SK-N-SH (cell line): ENCODE measurements at regions not wholly inside any gene's neighbourhood (a gene's known extent, or its start where the extent isn't known, plus 50 kb on each side); places are given as distances from the start of the nearest gene placed in this dataset.

Source experiments
- CTCF ChIA-PET: fragments of 300-600, 350-600 bp; formaldehyde crosslinking; extraction: SDS; loops from one replicate; lab custom pipeline; 2021; lab: Yijun Ruan, JAX
- POLR2A ChIA-PET: fragments of 350-600 bp; sonication (Branson Sonifier 250); formaldehyde crosslinking; extraction: SDS; loops from one replicate; lab custom pipeline; 2020; ENCODE audit warnings: antibody characterized with exemption, inconsistent platforms; lab: Yijun Ruan, JAX
- DNase-seq: peaks from one replicate; pipeline ENCODE4 v3.0.0; 2012
- H2AFZ ChIP-seq: fragments of 200-600 bp; sonication (generic); 2 replicates; pipeline ENCODE4 v1.8.1; 2016; ENCODE audit warnings: antibody characterized with exemption, mild to moderate bottlenecking, low read depth
- H3F3A ChIP-seq: fragments of 200-600 bp; sonication (generic); replicated peaks from 2 replicates; pipeline ENCODE3; 2016; ENCODE audit warnings: antibody characterized with exemption, mild to moderate bottlenecking; ENCODE audit not compliant: insufficient read depth
- H3K27ac ChIP-seq, 2 experiments: fragments of 200-500 bp in 1 of 2; fragments of 200-600 bp in 1 of 2; sonication (Bioruptor generic) in 1 of 2; sonication (generic), shearing (Covaris generic) in 1 of 2; 2 replicates each; pipeline versions ENCODE4 v1.5.1 to v1.6.1; 2014 to 2016; ENCODE audit warnings: low read depth in 2 of 2, inconsistent platforms in 1 of 2, low read length in 1 of 2, mild to moderate bottlenecking in 1 of 2, mixed read lengths in 1 of 2
- H3K27me3 ChIP-seq: fragments of 200-600 bp; sonication (generic), shearing (Covaris generic); 2 replicates; pipeline ENCODE4 v1.6.1; 2016; ENCODE audit warnings: mixed run types; ENCODE audit not compliant: insufficient read depth
- H3K36me3 ChIP-seq, 2 experiments: fragments of 200-500 bp in 1 of 2; fragments of 200-600 bp in 1 of 2; sonication (Bioruptor generic) in 1 of 2; sonication (generic) in 1 of 2; replicated peaks in 1 of 2; 2 replicates each; pipeline versions ENCODE3 to v1.5.1; 2014 to 2016; ENCODE audit warnings: low read length in 1 of 2, mild to moderate bottlenecking in 1 of 2; ENCODE audit not compliant: insufficient read depth in 2 of 2, control insufficient read depth in 1 of 2
- H3K4me1 ChIP-seq, 2 experiments: fragments of 200-500 bp in 1 of 2; fragments of 200-600 bp in 1 of 2; sonication (Bioruptor generic) in 1 of 2; sonication (generic), shearing (Covaris generic) in 1 of 2; 2 replicates each; pipeline versions ENCODE4 v1.5.1 to v1.6.1; 2014 to 2016; ENCODE audit warnings: low read depth in 1 of 2, low read length in 1 of 2, mixed run types in 1 of 2; ENCODE audit not compliant: insufficient read depth in 2 of 2, control insufficient read depth in 1 of 2
- H3K4me2 ChIP-seq: fragments of 200-600 bp; sonication (generic), shearing (Covaris generic); 2 replicates; pipeline ENCODE4 v1.6.1; 2017; ENCODE audit warnings: mixed run types
- H3K4me3 ChIP-seq, 2 experiments: fragments of 200-500 bp in 1 of 2; fragments of 200-600 bp in 1 of 2; sonication (Bioruptor generic) in 1 of 2; sonication (generic), shearing (Covaris generic) in 1 of 2; 2 replicates each; pipeline versions ENCODE4 v1.5.1 to v1.8.1; 2014 to 2016; ENCODE audit warnings: low read depth in 2 of 2, inconsistent platforms in 1 of 2, low read length in 1 of 2, mild to moderate bottlenecking in 1 of 2, mixed read lengths in 1 of 2, moderate library complexity in 1 of 2
- H3K79me2 ChIP-seq: fragments of 200-600 bp; sonication (generic); 2 replicates; pipeline ENCODE4 v1.8.1; 2017; ENCODE audit warnings: mild to moderate bottlenecking; ENCODE audit not compliant: insufficient read depth
- H3K9ac ChIP-seq: fragments of 200-600 bp; sonication (generic); 2 replicates; pipeline ENCODE4 v1.6.1; 2017; ENCODE audit warnings: mixed run types
- H3K9me2 ChIP-seq: fragments of 200-600 bp; sonication (generic); 2 replicates; pipeline ENCODE4 v1.6.1; 2017; ENCODE audit warnings: mixed run types
- H3K9me3 ChIP-seq: fragments of 200-600 bp; sonication (generic); 2 replicates; pipeline ENCODE4 v1.6.1; 2017; ENCODE audit warnings: mixed run types, mild to moderate bottlenecking, moderate library complexity
- H4K20me1 ChIP-seq: fragments of 200-600 bp; sonication (generic); 2 replicates; pipeline ENCODE4 v1.6.1; 2017; ENCODE audit warnings: mild to moderate bottlenecking, mixed run types; ENCODE audit not compliant: insufficient read depth
- EP300 ChIP-seq, 2 experiments: IDR thresholded peaks; 2 replicates each; pipeline versions ENCODE4 v1.4.0 to v1.6.1; 2012; ENCODE audit warnings: borderline replicate concordance in 1 of 2, low read depth in 1 of 2, low read length in 1 of 2
- EZH2phosphoT487 ChIP-seq: fragments of 200-600 bp; sonication (generic); IDR thresholded peaks from 2 replicates; pipeline ENCODE4 v1.6.1; 2017; ENCODE audit warnings: low read depth, mixed run types, mild to moderate bottlenecking, antibody characterized with exemption, moderate library complexity, borderline replicate concordance
- FOSL2 ChIP-seq: IDR thresholded peaks from 2 replicates; pipeline ENCODE4 v1.4.0; 2012; ENCODE audit warnings: low read depth, mild to moderate bottlenecking, moderate library complexity, borderline replicate concordance
- FOXJ3 ChIP-seq: sonication (generic); formaldehyde crosslinking; IDR thresholded peaks from 2 replicates; pipeline ENCODE4 v1.5.1; 2020; ENCODE audit warnings: mild to moderate bottlenecking, missing genetic modification reagents
- MAX ChIP-seq: IDR thresholded peaks from 2 replicates; pipeline ENCODE4 v1.4.0; 2012; ENCODE audit warnings: low read depth
- MXI1 ChIP-seq: IDR thresholded peaks from 2 replicates; pipeline ENCODE4 v1.6.1; 2012; ENCODE audit warnings: mild to moderate bottlenecking, low read depth, low read length, improper control_type of control experiment
- NRF1 ChIP-seq: IDR thresholded peaks from 2 replicates; pipeline ENCODE4 v1.6.1; 2012; ENCODE audit warnings: low read depth, mild to moderate bottlenecking, low read length
- POLR2AphosphoS5 ChIP-seq: IDR thresholded peaks from 2 replicates; pipeline ENCODE4 v1.6.1; 2012; ENCODE audit warnings: low read depth, low read length
- RAD21 ChIP-seq: IDR thresholded peaks from 2 replicates; pipeline ENCODE4 v1.6.1; 2012; ENCODE audit warnings: mild to moderate bottlenecking, low read length
- RFX5 ChIP-seq: IDR thresholded peaks from 2 replicates; pipeline ENCODE4 v1.6.1; 2012; ENCODE audit warnings: mild to moderate bottlenecking, improper control_type of control experiment, low read length
- SIN3A ChIP-seq: IDR thresholded peaks from 2 replicates; pipeline ENCODE4 v1.6.1; 2012; ENCODE audit warnings: low read depth, mild to moderate bottlenecking, low read length, moderate library complexity, borderline replicate concordance
- SMC3 ChIP-seq: IDR thresholded peaks from 2 replicates; pipeline ENCODE4 v1.6.1; 2012; ENCODE audit warnings: low read depth, low read length, improper control_type of control experiment
- TAF1 ChIP-seq: IDR thresholded peaks from 2 replicates; pipeline ENCODE4 v1.6.1; 2012; ENCODE audit warnings: low read depth, mild to moderate bottlenecking, low read length, moderate library complexity, borderline replicate concordance
- TCF12 ChIP-seq: IDR thresholded peaks from 2 replicates; pipeline ENCODE4 v1.4.0; 2012
- TEAD4 ChIP-seq: IDR thresholded peaks from 2 replicates; pipeline ENCODE4 v1.4.0; 2012; ENCODE audit warnings: mild to moderate bottlenecking, borderline replicate concordance; ENCODE audit not compliant: insufficient read depth
- YY1 ChIP-seq: IDR thresholded peaks from 2 replicates; pipeline ENCODE4 v1.4.0; 2012; ENCODE audit warnings: low read depth, mild to moderate bottlenecking
- ZBTB33 ChIP-seq: IDR thresholded peaks from 2 replicates; pipeline ENCODE4 v1.4.0; 2012; ENCODE audit warnings: low read depth, borderline replicate concordance
- WGBS: methylation state at CpG from one replicate; pipeline ENCODE4 v1.1.6; 2017; ENCODE audit warnings: low lambda C conversion rate; 5-methylcytosine and 5-hydroxymethylcytosine counted together
- TF ChIP-seq, protein P1 (sequence below): fragments of 150-350 bp; IDR thresholded peaks from 2 replicates; pipeline ENCODE4 v1.6.1; 2017; ENCODE audit warnings: antibody characterized with exemption, low read length, low read depth, borderline replicate concordance
- TF ChIP-seq, protein P2 (sequence below): fragments of 150-350 bp; IDR thresholded peaks from 2 replicates; pipeline ENCODE4 v1.6.1; 2016; ENCODE audit warnings: mild to moderate bottlenecking, low read depth, low read length
- TF ChIP-seq, protein P3 (sequence below): IDR thresholded peaks from 2 replicates; pipeline ENCODE4; 2012

DNA sequence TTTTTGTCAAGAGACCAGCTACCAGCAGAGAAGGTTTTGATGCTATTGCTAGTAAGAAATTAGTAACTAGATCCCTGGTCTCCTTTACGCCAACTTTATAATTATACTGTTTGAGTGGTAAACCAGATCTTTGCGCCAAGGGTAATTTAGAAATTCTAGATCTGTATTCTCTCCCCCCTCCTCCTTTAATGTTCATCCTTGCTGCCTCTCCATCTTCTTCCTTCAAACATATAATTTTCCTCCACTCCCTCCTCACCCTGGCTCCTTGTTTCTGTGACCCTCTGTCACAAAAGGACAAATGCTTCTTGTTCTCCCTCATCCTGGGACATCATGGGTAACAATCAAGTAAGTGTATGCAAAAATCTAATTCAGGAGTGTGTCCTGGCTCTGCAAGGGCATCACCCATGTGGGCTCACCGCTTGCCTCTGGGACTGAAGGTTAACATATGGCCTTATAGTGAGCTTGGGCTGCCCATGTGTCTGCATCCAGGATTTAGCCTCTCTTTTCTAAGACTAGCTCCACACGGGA is 121.2 kb downstream of the BAMBI start:
- Histone ChIP-seq H3F3A (no peaks in the 10 kb centered on the region), H3K9me3 (no peaks in the 10 kb centered on the region), H3K9ac (no peak overlapping the region), H4K20me1 (no peaks in the 10 kb centered on the region), H3K27me3 (no peaks in the 10 kb centered on the region), H3K36me3 (no peaks in the 10 kb centered on the region), H3K27ac (no peak overlapping the region), H3K4me1 (peaks cover 4 to 13% of the 10 kb centered on the region in 2 experiments; a peak in 2 of 4 replicates), H3K4me3 (0 out of 4 replicates have a peak overlapping the region, but pooled peaks of 1 of the 2 experiments have one; percentile 17), H2AFZ (no peak overlapping the region), H3K79me2 (no peaks in the 10 kb centered on the region), H3K4me2 (no peak overlapping the region), H3K9me2 (no peaks in the 10 kb centered on the region)
- WGBS = 92% methylated on average over 4 of the region's 4 CpGs
- ChIA-PET POLR2A (no interaction called here), CTCF (interaction anchor here (1.1 kb wide), 1 partner anchor 8 kb away, joined by 4 read pairs; no protein-coding TSS in a partner anchor)
- no peak for TF ChIP-seq TEAD4
- no peak for TF ChIP-seq EZH2phosphoT487
- TF ChIP-seq SMC3 = no peak
- TF ChIP-seq FOXJ3 (CRISPR knock-in tag) = no peak
- TF ChIP-seq MAX = no peak
- TF ChIP-seq FOSL2 = no peak
- TF ChIP-seq, protein P1, sequence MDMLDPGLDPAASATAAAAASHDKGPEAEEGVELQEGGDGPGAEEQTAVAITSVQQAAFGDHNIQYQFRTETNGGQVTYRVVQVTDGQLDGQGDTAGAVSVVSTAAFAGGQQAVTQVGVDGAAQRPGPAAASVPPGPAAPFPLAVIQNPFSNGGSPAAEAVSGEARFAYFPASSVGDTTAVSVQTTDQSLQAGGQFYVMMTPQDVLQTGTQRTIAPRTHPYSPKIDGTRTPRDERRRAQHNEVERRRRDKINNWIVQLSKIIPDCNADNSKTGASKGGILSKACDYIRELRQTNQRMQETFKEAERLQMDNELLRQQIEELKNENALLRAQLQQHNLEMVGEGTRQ = no peak
- TF ChIP-seq TCF12 = no peak
- TF ChIP-seq, protein P2, sequence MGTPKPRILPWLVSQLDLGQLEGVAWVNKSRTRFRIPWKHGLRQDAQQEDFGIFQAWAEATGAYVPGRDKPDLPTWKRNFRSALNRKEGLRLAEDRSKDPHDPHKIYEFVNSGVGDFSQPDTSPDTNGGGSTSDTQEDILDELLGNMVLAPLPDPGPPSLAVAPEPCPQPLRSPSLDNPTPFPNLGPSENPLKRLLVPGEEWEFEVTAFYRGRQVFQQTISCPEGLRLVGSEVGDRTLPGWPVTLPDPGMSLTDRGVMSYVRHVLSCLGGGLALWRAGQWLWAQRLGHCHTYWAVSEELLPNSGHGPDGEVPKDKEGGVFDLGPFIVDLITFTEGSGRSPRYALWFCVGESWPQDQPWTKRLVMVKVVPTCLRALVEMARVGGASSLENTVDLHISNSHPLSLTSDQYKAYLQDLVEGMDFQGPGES = no peak
- TF ChIP-seq NRF1 = no peak
- no peak for TF ChIP-seq ZBTB33
- no peak for TF ChIP-seq MXI1
- no peak for TF ChIP-seq POLR2AphosphoS5
- TF ChIP-seq, protein P3, sequence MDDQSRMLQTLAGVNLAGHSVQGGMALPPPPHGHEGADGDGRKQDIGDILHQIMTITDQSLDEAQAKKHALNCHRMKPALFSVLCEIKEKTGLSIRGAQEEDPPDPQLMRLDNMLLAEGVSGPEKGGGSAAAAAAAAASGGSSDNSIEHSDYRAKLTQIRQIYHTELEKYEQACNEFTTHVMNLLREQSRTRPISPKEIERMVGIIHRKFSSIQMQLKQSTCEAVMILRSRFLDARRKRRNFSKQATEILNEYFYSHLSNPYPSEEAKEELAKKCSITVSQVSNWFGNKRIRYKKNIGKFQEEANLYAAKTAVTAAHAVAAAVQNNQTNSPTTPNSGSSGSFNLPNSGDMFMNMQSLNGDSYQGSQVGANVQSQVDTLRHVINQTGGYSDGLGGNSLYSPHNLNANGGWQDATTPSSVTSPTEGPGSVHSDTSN = no peak
- TF ChIP-seq RFX5 = no peak
- TF ChIP-seq RAD21 = no peak
- TF ChIP-seq EP300 (IDR thresholded peaks at IDR 0.05; ENCODE audit: borderline replicate concordance in 1 of 2, low read depth in 1 of 2, low read length in 1 of 2) = no peak
- no peak for TF ChIP-seq TAF1
- TF ChIP-seq YY1 = no peak
- no peak for TF ChIP-seq SIN3A
- DNase-seq = no peak
